COLO668 (cell line): ENCODE measurements at regions not wholly inside any gene's neighbourhood (a gene's known extent, or its start where the extent isn't known, plus 50 kb on each side); places are given as distances from the start of the nearest gene placed in this dataset.

ENCODE experiments used
- DNase-seq: peaks from one replicate; lab custom pipeline; 2025; ENCODE audit not compliant: unreplicated experiment; lab: John Stamatoyannopoulos, UW

DNA sequence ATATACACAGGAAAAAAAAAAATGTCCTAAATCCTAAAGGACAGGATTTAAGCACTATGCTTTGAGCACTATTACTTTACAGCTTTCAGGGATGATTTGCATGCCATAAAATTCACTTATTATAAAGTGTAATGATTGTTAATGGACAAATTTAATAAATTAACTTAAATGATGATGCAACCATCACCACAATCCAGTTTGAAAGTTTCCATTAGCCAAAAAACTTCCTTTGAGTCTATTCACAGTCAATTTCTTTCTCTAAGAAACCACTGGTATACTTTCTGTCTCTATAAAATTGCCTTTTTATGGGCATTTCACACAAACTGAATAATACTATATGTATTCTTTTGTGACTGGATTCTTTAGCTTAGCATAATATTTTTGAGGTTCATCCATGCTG is 111.1 kb upstream of the RIOK3 start:
- DNase-seq: no peak

DNA sequence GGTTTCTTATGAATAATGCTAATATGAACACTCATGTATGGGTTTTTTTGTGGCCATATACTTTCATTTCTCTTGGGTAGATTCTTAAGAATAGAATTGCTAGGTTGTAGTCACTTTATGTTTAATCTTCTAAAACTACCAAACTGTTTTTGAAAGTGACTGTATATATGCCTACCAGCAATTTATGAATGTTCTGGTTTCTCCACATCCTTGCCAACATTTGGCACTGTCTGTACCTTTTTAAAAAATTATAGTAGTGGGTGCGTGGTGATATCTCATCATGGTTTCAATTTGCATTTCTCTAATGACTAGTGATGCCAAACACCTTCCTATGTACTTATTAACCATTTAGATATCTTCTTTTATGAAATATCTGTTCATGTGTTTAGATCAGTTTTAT is 110.6 kb upstream of the RIOK3 start:
- no peak for DNase-seq

DNA sequence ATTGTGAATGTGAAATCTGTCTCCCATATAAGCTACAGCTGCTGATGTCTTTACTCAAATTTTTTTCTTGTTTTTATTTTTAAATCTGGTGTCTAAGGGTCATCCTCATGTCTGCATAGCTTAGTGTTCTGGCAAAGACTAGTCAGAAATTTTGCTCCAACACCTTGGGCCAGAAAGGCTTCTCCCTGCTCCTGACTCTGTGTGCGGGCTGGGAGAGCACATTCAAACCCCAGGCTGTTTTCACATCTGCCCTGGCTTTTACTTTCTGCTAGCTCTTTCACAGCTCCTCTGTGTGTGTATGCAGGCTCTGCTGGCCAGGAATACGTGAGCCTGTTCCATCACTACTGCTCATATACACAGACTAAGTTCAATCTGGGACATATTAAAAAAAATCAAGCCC is 102.9 kb upstream of the RIOK3 start:
- DNase-seq: no peak

DNA sequence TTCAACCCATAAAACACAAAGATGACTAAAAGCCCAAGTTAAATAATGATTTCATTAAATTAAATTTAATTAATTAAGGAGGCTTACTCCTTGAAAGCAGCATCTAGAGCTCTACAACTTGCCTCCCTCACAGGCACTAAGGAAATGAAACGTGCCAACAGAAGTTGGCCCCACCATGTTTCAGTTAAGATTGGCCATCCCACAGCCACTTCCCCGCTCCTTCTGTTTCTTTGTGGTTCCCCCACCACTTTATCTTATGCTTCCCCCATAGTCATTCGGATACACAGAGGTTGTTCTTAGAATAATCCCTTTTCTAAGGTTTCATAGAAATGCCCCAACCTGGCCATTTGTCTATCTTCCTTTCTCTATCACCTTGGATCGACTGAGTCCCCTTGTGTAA is 101.6 kb upstream of the RIOK3 start:
- DNase-seq: no peak

DNA sequence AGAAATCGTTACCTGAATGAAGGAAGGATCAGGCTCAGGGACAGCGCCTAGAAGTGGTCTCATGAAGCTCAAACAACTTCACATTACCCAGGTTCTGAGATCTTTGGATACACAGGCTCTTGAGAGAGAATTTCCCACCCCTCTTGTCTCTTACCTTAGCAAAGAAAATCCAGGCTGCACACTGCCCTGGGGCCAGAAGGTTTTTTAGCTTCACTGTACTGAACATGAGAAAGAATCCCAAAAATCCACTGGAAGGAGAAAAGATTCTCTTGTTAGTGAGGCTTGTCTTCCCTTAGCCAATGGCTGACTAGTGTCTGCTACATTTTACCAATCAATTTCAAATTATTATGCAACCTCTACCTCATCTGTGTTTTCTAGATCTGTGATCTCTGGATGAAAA is 101.0 kb upstream of the RIOK3 start:
- no peak for DNase-seq

DNA sequence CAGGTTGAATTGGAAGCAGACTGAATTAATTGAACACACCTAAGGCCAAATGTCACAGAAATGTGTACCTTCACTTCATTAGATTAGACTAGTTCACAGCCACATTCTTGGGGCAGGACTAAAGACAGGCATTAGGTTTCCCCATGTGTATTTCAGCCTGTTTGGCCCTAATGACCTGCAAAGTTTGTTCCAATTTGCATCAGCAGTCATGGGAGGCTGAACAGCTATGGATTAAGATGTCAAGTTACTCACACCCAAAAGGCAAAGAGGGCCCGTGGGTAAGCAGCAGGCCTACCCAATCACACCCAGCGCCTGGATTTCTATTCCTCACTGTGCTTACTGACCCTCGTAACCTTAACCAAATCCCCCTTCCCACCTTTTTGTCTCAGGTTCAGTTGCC is 99.6 kb upstream of the RIOK3 start:
- no peak for DNase-seq

DNA sequence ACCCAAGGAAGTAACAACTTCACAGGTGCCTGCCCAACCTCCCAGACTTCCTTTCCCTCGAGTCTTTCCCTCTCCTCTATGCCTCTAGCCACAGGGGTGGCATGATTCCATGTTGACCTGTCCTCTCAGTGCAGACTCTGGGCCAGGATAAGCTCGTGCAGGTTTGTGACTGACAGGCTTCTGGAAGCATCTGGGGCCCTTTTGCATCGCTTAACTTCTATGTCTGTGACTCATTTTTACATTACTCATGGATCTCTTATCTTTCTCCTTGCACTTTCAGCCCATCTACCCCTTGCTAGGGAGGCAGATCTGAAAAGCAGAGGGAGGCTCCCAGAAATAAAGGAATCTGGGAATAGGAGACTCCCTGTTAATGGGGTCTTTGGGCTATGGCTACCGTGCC is 98.5 kb upstream of the RIOK3 start:
- no peak for DNase-seq

DNA sequence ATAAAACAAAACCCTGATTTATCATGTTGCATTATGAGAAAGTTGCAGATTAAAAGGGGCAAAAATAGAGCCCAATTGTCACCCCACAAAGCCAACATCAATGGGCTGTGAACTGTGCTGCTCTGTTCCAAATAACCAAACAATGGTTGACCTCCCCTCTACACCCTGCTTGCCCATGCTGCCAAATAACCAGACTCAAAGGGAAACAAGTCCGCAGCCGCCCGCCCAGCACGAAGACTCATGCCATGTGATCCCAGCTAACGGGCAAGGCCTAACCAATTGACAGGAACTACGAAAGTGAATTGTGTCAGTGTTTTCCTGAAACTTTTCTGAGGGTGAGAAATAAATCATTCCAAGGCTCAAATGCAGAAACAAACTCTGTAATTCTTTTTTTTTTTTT is 97.9 kb upstream of the RIOK3 start:
- DNase-seq: no peak

DNA sequence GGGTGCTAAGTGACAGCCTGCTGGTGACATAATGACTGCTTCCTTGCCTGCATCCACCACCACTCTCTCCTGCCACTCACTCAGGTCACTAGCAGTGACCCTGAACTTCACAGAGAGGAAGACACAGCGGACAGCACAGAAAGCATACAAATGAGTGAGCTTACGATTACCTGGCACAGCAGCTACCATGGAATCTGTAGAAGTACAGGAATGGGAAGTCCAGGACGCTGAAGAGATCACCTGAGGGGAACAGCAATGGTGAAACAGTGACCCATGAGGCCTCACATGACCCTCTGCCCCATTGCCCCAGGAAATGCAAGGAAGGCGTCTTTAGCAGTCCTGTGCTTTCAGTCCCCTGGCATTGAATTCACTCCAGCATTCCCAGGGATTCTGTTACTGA is 96.7 kb upstream of the RIOK3 start:
- no peak for DNase-seq

DNA sequence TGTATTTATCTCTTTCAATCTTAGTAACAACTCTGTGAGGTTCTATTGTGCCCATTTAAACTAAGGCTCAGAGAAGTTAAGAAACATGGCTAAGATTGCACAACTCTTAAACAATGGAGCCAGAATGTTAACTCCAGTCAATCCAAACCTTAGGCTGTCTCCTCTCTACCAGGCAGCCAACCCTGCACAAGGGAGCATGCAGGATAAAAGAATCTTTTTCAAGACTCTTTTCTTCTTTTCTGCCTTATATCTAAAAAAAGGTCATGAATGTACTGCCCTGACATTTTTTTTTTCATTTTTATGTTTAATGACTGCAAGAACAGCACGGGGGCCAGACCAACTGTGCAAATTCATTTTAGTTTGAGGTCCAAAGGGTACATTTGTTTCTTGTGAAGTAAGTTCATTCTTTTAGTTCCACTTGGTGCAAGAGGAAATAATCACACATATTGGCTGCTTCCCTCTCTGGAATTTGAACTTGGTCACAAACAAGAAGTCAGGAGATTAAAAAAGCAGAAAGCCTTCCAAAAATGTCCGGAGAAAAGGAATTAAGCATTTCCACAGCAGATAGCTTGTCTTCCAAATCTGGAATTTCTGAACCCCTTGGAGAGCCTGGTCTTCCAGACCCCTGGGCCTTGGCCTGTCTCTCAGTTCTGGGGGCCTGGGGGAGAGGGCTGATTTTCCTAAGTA is 96.0 kb upstream of the RIOK3 start:
- no peak for DNase-seq

DNA sequence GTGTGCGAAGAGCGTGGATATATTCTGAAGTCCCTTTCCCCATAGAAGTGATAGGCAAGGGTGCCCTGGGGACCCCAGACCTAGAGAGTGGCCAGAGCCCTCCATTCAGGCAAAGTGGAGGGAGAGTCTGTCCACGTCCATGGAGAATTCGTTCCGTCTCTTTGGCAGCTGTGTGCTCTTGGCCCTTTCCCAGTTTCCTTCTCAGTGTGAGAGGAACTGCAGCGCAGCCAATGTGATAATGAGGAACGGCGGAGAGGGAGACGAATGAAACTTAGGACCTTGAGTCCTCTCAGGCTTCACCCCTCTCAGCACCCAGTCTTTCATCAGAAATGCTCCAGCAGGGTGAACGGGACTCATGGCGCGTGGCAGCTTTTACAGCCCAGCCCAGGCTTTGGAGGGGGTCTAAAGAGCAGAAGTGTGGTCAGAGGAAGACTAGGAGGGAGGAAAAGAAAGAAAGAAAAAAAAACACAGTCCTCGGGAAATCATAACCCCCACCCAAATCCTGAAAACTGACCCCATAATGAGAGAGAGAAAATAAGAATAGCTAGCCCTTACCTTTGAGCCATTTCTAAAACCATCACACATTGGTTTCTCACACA is 95.0 kb upstream of the RIOK3 start:
- no peak for DNase-seq

DNA sequence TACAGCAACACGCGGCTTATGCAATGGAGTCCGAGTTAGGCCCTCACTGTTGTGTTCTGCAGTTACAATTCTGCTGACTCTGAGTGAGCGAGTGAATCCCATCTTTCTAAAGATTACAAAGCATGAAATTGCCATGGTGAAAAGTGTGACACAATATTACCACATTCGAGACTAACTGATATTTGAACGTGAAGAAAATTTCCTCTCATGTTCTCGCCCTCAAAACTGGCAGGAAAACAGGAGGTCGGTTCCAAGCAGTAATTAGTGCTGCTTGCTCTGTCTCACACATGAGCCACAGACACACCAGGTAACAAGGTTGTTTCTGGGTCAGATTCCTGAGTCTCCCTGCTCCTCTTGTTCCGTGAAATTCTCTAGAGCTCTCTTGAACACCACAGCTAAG is 93.7 kb upstream of the RIOK3 start:
- DNase-seq: no peak

DNA sequence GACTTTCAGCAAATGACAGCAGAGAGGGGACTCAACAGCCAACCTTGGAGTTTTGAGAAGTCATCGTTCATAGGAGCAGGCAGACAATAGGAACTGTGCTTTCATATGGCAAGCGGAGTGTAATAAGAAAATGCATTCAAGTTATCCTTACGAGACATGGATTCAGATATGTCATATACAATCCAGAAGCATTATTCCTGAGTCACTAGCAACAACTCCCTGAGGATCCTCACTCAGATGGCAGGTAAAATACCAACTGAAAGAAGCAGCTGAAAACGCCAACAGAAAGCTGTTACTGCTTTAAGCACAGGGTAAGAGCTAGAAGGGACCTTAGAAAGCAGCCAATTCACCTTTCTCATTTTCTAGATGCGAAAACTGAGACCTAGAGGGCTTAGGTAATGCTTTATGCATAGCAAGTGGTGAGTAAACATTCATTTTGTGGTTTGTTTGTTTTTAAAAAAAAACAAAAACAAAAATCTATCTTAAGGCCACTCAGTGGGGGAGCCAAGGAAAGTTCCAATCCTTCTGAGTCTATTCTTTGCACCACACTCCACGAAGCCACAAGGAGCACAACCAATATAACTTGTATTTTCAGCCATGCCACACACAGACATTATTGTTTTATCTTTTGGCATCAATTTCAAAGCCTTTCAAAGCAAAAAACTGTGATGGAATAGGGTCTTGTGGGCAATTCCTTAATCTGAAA is 89.1 kb upstream of the RIOK3 start:
- no peak for DNase-seq

DNA sequence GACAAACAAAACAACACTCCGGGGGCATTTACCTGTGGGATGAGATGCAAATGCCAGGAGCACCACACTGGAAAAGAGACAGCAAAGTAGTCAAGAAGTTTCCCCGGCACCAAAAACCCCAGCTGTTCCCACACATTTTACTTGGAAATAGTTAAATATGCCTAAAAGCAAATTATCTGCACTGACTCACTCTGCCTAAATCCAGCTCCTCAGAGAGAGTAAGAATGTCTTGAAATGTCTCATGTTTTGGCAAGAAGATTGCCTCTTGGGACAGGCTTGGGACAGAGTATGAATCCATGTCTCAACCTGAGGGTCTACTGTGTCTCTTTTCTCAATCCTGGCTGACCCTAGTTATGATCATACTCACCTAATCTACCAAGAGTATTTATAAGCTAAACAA is 87.5 kb upstream of the RIOK3 start:
- no peak for DNase-seq

DNA sequence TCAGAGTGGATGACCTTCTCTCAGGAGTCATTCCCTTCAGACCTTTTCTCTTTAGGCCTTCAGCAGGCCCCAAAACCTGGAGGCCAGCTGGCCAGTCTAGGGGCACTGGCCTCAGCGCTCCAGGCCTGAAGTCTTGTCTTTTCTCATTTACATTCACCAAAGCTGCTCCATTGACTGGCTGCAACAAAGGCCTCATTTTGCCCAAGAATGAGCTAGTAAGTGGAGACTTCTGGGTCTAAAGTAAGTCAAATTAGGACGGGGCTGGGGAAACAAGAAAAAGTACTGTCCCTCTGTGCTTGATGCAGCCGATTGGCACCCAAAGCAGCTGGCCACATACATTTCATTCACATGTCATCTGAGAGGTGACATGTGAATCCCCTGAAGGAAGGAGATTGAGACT is 83.8 kb upstream of the RIOK3 start:
- no peak for DNase-seq

DNA sequence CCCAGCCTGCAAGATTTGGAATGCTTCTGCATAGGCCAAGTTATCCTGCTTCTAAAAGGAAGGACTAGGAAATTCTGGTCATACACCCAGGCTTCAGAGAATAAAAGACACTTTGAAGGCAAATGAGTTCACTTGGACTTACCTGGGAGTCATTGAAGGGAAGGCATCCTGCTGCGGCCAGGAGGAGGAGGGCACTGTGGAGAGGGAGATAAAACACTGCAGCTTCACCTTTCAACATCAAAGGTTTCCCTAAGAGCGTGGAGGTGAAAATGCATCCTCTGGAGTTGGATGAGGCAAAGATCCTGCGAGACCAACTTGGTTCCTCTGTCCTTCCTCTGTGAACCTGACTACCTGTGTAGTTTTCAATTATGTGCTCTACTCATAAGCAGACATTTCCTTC is 79.5 kb upstream of the RIOK3 start:
- DNase-seq: no peak

DNA sequence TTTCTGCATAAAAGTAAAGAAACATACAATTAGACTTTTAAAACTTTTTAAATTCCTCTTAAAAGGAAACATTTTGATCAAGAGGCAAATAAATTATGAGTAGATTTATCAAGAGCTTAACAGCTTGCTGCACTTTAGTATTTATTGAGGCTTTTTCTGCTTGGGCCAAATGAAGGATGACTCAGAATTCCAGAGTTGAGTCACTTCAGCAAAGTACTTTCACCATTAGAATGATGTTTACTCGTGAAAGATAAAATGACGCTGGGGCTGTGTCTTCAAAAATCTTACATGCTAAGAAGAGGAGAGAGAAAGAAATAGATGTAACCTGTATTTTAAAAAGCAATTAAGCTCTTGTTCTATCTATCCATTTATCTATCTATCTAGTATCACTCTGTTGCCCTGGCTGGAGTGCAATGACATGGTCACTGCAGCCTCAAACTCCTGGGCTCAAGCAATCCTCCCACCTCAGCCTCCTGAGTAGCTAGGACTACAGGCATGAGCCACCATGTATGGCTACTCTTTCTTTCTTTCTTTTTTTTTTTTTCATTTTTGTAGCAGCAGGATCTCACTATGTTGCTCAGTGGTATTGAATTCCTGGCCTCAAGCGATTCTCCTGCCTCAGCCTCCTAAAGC is 75.3 kb upstream of the RIOK3 start:
- DNase-seq: no peak

DNA sequence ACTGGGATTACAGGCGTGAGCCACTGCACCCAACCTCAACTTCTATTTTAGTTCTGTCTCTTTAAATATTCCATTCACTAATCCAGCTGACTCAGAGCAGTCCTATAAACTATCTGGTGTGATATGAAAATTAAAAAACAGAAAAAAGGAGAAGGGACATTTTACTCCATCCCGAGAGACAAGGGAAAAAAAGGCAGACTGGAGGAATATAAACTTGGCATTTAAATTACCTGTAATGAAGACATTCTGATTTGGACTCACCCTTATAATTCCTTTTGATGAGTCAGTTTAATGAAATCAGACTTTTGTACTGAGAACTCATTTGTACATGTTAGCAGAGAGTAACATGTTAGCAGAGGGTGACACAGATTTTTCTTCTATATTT is 74.8 kb upstream of the RIOK3 start:
- DNase-seq: no peak

DNA sequence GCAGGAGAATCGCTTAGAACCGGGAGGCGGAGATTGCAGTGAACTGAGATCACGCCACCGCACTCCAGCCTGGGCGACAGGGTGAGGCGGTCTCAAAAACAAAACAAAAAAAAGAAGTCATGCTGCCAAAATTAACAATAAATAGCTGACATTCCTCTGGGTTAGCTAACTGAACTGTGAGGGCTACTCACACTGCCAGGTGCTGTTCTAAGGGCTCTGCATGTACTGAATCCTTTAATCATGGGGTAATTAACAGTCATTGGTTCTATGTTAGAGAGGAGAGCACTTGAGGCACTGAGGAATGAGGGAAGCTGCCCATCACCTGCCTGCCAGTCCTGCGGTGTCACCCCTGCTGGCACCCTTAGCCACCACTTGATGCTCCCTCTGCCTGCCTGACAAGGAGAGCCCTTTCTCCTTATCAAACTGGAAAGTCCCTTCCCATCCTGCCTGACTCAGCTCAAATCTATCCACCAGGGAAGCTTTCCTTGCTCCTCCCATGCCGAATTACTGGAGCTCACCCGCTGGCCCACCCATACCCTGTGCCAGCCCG is 73.0 kb upstream of the RIOK3 start:
- DNase-seq: no peak

DNA sequence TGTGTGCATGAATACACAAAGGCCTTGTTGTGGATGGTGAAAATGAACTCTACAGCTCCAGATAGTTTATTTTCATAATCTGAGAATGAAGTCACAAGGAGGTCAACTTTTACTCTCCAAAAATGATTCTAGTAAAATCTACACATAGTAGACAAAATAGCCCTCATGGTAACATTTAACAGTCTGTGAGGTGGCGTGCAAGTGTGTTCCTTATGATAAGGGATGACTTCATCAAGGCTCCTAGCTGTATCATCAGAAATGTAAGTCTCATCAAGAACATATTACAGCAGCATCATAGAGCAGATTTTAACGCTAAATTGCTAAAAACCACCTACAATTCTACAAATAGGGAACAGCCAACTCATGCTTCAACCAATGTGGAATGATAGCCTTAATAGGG is 72.3 kb upstream of the RIOK3 start:
- DNase-seq: no peak

DNA sequence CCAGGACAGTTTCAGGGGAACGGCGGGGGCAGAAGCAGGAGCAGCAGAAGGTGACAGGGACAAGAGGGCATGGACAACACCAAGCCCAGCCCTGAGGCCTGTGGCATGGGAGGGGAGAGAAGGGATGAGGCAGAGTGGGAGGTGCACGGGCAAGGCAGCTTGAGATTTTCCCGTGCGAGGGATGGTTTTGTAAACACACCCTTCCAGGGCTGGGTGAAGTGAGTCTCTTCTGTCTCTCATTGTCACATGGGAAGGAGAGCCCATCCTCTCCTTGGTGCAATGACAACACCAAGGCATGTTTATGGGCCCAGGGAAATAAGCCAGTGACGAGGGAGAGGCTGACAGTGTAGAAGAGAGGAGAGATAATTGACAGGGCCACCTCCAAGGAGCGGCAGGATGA is 69.6 kb upstream of the RIOK3 start:
- DNase-seq: no peak
